Tibial artery (tissue), 4 donors: ENCODE measurements at regions not wholly inside any gene's neighbourhood (a gene's known extent, or its start where the extent isn't known, plus 50 kb on each side); places are given as distances from the start of the nearest gene placed in this dataset.

ENCODE experiments used
- DNase-seq, 2 donors: peaks; one replicate each; pipeline ENCODE4 v3.0.0-alpha.2; 2019
- H3K27ac ChIP-seq, 2 donors: fragments of 200-600 bp; sonication (generic) in 1 of 2; 1 replicate in 1 of 2; 2 replicates in 1 of 2; pipeline ENCODE4 v1.5.1; 2018 to 2019; ENCODE audit warnings: mild to moderate bottlenecking in 1 of 2
- H3K27me3 ChIP-seq, 2 donors: fragments of 200-600 bp; sonication (generic) in 1 of 2; one replicate each; pipeline versions ENCODE4 v1.5.1 to v1.6.0; 2016 to 2019
- H3K36me3 ChIP-seq, 3 donors: fragments of 200-600 bp; sonication (generic) in 2 of 3; one replicate each; pipeline ENCODE4 v1.5.1; 2016 to 2019; ENCODE audit warnings: mild to moderate bottlenecking in 2 of 3
- H3K4me1 ChIP-seq, 4 donors: fragments of 200-600 bp; sonication (generic) in 2 of 4; 1 replicate in 3 of 4; 2 replicates in 1 of 4; pipeline ENCODE4 v1.5.1; 2016 to 2019
- H3K4me3 ChIP-seq, 2 donors: fragments of 200-600 bp; sonication (generic) in 1 of 2; 1 replicate in 1 of 2; 2 replicates in 1 of 2; pipeline ENCODE4 v1.5.1; 2018 to 2019; ENCODE audit warnings: mild to moderate bottlenecking in 2 of 2
- H3K9me3 ChIP-seq, 3 donors: fragments of 200-600 bp; sonication (generic) in 1 of 3; one replicate each; pipeline ENCODE4 v1.5.1; 2016 to 2019
- intact Hi-C: fragments of 100-400 bp; cut with DNase I; formaldehyde crosslinking; loops from one replicate; pipeline ENCODE4 v1.15.0; 2023; ENCODE audit warnings: low total_unique reads
- TF ChIP-seq, protein P1 (sequence below), 2 experiments: fragments of 200-600 bp in 1 of 2; fragments of 450-650 bp in 1 of 2; IDR thresholded peaks; one replicate each; pipeline ENCODE4 v1.5.1; 2017 to 2019; ENCODE audit warnings: antibody characterized with exemption in 2 of 2, mild to moderate bottlenecking in 1 of 2, moderate library complexity in 1 of 2

DNA sequence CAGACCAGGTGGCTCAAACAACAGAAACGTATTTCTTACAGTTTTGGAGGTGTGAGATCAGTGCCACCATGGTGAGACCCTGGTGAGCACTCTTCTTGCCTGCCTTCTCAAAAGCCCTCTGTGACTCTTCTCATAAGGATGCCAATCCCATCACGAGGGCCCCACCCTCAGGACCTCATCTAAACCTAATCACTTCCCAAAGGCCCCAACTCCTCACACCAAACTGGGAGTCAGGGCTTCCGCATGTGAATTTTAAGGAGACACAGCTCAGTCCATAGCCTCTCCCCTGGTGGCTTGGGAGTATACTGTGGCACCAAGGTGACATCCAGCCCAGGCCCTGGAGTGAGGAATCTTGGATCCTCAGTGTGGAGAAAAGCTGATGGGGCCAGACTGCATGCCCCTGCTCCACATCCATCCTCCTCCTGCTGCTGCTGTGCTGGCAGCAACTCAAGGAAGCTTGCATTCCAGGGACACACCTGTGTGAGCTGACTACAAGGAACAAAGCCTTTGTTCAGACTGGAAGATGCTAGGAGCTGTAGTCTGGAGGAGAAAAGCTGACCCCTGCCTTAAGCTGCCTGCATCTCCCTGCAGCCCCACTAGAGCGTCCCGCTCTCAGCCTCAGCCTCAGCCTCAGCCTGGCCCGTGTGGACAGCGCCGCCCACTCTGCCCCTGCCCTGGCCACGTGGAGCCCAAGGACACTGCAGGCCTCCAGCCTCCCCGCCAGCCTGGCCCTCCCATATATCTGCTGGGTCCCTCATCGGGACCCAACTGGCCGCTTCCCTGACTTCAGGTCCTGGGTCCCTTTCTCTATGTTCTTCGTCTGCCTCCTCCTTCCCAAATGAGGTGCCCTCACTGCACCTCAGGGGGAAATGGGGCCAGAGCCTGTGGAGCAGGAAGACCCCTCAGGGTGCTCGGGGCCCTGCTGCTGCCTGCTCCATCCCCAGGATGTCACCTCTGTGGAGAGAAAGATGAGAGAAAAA, 87.8 kb upstream of the RAB6C start:
- no peak overlapping the region for H3K27ac ChIP-seq
- no peaks in the 10 kb centered on the region for H3K9me3 ChIP-seq
- no peak for DNase-seq
- peaks cover 0 to 6% (median 0%) of the 10 kb centered on the region in 4 donors for H3K4me1 ChIP-seq
- no peaks in the 10 kb centered on the region for H3K36me3 ChIP-seq
- intact Hi-C loops, result no loop called here
- H3K27me3 ChIP-seq, result peaks cover 0 to 11% of the 10 kb centered on the region in 2 donors
- TF ChIP-seq, protein P1, sequence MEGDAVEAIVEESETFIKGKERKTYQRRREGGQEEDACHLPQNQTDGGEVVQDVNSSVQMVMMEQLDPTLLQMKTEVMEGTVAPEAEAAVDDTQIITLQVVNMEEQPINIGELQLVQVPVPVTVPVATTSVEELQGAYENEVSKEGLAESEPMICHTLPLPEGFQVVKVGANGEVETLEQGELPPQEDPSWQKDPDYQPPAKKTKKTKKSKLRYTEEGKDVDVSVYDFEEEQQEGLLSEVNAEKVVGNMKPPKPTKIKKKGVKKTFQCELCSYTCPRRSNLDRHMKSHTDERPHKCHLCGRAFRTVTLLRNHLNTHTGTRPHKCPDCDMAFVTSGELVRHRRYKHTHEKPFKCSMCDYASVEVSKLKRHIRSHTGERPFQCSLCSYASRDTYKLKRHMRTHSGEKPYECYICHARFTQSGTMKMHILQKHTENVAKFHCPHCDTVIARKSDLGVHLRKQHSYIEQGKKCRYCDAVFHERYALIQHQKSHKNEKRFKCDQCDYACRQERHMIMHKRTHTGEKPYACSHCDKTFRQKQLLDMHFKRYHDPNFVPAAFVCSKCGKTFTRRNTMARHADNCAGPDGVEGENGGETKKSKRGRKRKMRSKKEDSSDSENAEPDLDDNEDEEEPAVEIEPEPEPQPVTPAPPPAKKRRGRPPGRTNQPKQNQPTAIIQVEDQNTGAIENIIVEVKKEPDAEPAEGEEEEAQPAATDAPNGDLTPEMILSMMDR (IDR thresholded peaks at IDR 0.05), result no peak
- H3K4me3 ChIP-seq, result no peak overlapping the region

DNA sequence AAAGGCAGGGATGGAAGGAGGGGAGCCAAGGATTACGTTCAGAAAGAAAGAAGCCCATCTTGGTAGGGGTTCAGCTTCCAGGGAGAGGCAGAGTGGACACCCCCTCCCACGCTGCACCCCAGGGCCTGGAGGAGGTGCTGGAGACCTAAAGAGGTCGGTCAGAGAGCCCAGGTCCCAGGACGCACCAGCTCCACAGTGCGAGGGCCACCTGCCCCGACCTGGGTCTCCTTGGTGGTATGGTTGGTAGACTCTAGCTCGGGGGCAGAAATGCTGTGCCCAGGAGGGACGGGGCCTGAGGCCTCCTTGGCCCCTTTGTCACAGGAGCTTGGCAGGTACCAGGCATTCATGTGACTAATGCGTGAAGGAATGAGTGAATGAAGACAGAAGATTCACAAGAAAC, 87.1 kb upstream of the RAB6C start:
- no peak overlapping the region for H3K4me3 ChIP-seq
- no peaks in the 10 kb centered on the region for H3K9me3 ChIP-seq
- no peak overlapping the region for H3K27ac ChIP-seq
- TF ChIP-seq, protein P1 (IDR thresholded peaks at IDR 0.05), result no peak
- H3K27me3 ChIP-seq, result peaks cover 0 to 11% of the 10 kb centered on the region in 2 donors
- intact Hi-C loops, result no loop called here
- H3K4me1 ChIP-seq, result peaks cover 0 to 6% (median 0%) of the 10 kb centered on the region in 4 donors
- DNase-seq, result peak in 1 of 2 donors; percentile 53
- no peaks in the 10 kb centered on the region for H3K36me3 ChIP-seq

GRCh38 chr2:129892773-129893172, 86.7 kb upstream of the RAB6C start:
- no peaks in the 10 kb centered on the region for H3K9me3 ChIP-seq
- intact Hi-C loops, result no loop called here
- H3K4me1 ChIP-seq, result peaks cover 0 to 6% (median 0%) of the 10 kb centered on the region in 4 donors
- no peak overlapping the region for H3K27ac ChIP-seq
- DNase-seq, result no peak
- no peaks in the 10 kb centered on the region for H3K36me3 ChIP-seq
- H3K4me3 ChIP-seq, result no peak overlapping the region
- TF ChIP-seq, protein P1 (IDR thresholded peaks at IDR 0.05), result no peak
- H3K27me3 ChIP-seq, result peaks cover 0 to 11% of the 10 kb centered on the region in 2 donors

DNA sequence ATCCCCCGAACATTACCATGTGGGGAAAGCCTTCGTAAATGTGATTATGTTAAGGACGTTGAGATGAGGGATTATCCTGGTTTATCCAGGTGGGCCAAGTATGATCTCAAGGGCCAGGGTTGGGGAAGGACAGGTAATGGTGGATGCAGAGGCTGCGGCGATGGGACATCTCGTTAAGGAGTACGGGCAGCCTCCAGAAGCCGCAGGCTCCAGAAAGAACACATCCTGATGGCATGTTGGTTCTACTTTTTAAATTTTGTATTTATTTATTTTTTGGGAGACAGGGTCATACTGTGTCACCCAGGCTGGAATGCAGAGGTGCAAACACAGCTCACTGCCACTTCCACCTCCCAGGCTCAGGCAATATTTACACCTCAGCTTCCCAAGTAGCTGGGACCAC, 86.2 kb upstream of the RAB6C start:
- H3K4me1 ChIP-seq, result peaks cover 0 to 6% (median 0%) of the 10 kb centered on the region in 4 donors
- intact Hi-C loops, result no loop called here
- no peak for DNase-seq
- H3K27ac ChIP-seq, result no peak overlapping the region
- no peaks in the 10 kb centered on the region for H3K36me3 ChIP-seq
- H3K9me3 ChIP-seq, result no peaks in the 10 kb centered on the region
- H3K4me3 ChIP-seq, result no peak overlapping the region
- peaks cover 0 to 11% of the 10 kb centered on the region in 2 donors for H3K27me3 ChIP-seq
- TF ChIP-seq, protein P1 (IDR thresholded peaks at IDR 0.05), result no peak

DNA sequence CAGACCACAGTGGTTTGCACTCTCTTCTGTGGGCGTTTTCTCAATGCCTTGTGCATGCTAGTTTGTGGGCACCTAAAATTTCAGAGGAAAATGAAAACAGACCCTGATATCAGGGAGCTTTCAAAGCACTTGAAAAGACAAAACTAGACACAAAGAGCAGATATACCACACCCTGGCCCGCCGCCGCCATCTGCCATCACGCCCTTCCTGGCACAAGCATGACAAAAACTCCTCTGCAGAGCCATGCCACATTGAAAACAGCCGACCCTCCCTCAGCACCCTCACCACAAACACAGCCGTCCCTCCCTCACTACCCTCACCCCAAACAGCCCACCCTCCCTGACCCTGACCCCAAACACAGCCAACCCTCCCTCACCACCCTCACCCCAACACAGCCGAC, 84.8 kb upstream of the RAB6C start:
- Histone ChIP-seq H3K4me1 (no peaks in the 10 kb centered on the region), H3K9me3 (no peaks in the 10 kb centered on the region), H3K27ac (no peak overlapping the region), H3K36me3 (no peaks in the 10 kb centered on the region), H3K4me3 (no peak overlapping the region), H3K27me3 (peaks cover 0 to 11% of the 10 kb centered on the region in 2 donors)
- TF ChIP-seq, protein P1 (IDR thresholded peaks at IDR 0.05), result no peak
- peak in 1 of 2 donors; percentile 55 for DNase-seq
- intact Hi-C loops, result no loop called here
